B cell (primary cell): ENCODE measurements at regions not wholly inside any gene's neighbourhood (a gene's known extent, or its start where the extent isn't known, plus 50 kb on each side); places are given as distances from the start of the nearest gene placed in this dataset.

ENCODE experiments used
- ATAC-seq: fragments of 200-7000 bp; cut with Tn5 transposase; one replicate; pipeline ENCODE4 v1.10.0; 2021; ENCODE audit warnings: low read depth, mild to moderate bottlenecking, moderate number of reproducible peaks, moderate library complexity
- CTCF ChIA-PET: fragments of 350-600 bp; sonication (Branson Sonifier 250); formaldehyde crosslinking; loops from one replicate; lab custom pipeline; 2021; ENCODE audit warnings: antibody characterized with exemption, inconsistent platforms; lab: Charles Lee
- POLR2A ChIA-PET: fragments of 350-600 bp; sonication (Branson Sonifier 250); formaldehyde crosslinking; loops from one replicate; lab custom pipeline; 2021; ENCODE audit warnings: antibody characterized with exemption; lab: Charles Lee
- DNase-seq: peaks from one replicate; pipeline ENCODE4 v3.0.0; 2013
- H2AFZ ChIP-seq: 2 replicates; pipeline ENCODE4 v1.6.1; 2012; ENCODE audit warnings: mild to moderate bottlenecking, low read depth, low read length; ENCODE audit not compliant: insufficient read depth, poor library complexity, severe bottlenecking
- H3K27ac ChIP-seq, 2 donors: 1 replicate in 1 of 2; 2 replicates in 1 of 2; pipeline ENCODE4 v1.5.1; 2012 to 2013; ENCODE audit warnings: low read length in 2 of 2, mild to moderate bottlenecking in 2 of 2, moderate library complexity in 1 of 2
- H3K27me3 ChIP-seq, 4 experiments: fragments of 200-600 bp in 1 of 4; sonication (generic) in 1 of 4; replicated peaks in 1 of 4; 1 replicate in 2 of 4; 2 replicates in 2 of 4; pipeline versions ENCODE4 v1.6.1 to v1.7.0; 2013 to 2016; ENCODE audit warnings: low read length in 3 of 4, mild to moderate bottlenecking in 2 of 4, mixed read lengths in 1 of 4, moderate library complexity in 1 of 4; ENCODE audit not compliant: insufficient read depth in 4 of 4, control insufficient read depth in 3 of 4; ENCODE audit errors: control extremely low read depth in 1 of 4
- H3K36me3 ChIP-seq, 2 experiments: replicated peaks in 1 of 2; 1 replicate in 1 of 2; 2 replicates in 1 of 2; pipeline versions ENCODE4 v1.6.1 to v1.7.1; 2013; ENCODE audit warnings: low read length in 1 of 2; ENCODE audit not compliant: insufficient read depth in 2 of 2, control insufficient read depth in 1 of 2; ENCODE audit errors: control extremely low read depth in 1 of 2, extremely low read depth in 1 of 2
- H3K4me1 ChIP-seq, 2 donors: fragments of 200-600 bp in 1 of 2; sonication (generic) in 1 of 2; 1 replicate in 1 of 2; 2 replicates in 1 of 2; pipeline versions ENCODE4 v1.5.1 to v1.6.1; 2013 to 2017; ENCODE audit warnings: low read length in 2 of 2; ENCODE audit not compliant: control insufficient read depth in 2 of 2, insufficient read depth in 2 of 2
- H3K4me2 ChIP-seq: replicated peaks from 2 replicates; pipeline ENCODE3; 2012; ENCODE audit warnings: mild to moderate bottlenecking, low read depth, low read length; ENCODE audit not compliant: poor library complexity, severe bottlenecking
- H3K4me3 ChIP-seq, 5 experiments: fragments of 200-600 bp in 1 of 5; sonication (generic) in 1 of 5; 1 replicate in 3 of 5; 2 replicates in 2 of 5; pipeline versions ENCODE4 v1.5.1 to v1.7.0; 2011 to 2016; ENCODE audit warnings: low read length in 4 of 5, mild to moderate bottlenecking in 4 of 5, low read depth in 2 of 5, control low read depth in 1 of 5, moderate library complexity in 1 of 5; ENCODE audit not compliant: insufficient read depth in 1 of 5; ENCODE audit errors: control extremely low read depth in 1 of 5, extremely low read depth in 1 of 5
- H3K79me2 ChIP-seq: fragments of 200-600 bp; sonication (generic); one replicate; pipeline ENCODE4 v1.6.0; 2016; ENCODE audit warnings: low read length; ENCODE audit not compliant: control insufficient read depth, insufficient read depth
- H3K9ac ChIP-seq: fragments of 200-600 bp; sonication (generic); 2 replicates; pipeline ENCODE4 v1.6.1; 2017; ENCODE audit warnings: mild to moderate bottlenecking, low read length, moderate library complexity
- H3K9me3 ChIP-seq, 3 donors: one replicate each; pipeline versions ENCODE4 v1.6.1 to v1.7.1; 2013; ENCODE audit warnings: low read length in 2 of 3; ENCODE audit not compliant: control insufficient read depth in 2 of 3, insufficient read depth in 1 of 3; ENCODE audit errors: control extremely low read depth in 1 of 3
- H4K20me1 ChIP-seq: 2 replicates; pipeline ENCODE4 v1.6.0; 2012; ENCODE audit warnings: mild to moderate bottlenecking, low read length; ENCODE audit not compliant: insufficient read depth, control insufficient read depth, poor library complexity, severe bottlenecking
- H3K27ac Mint-ChIP-seq: one replicate; pipeline ENCODE4 v1.8.0; 2021; ENCODE audit warnings: mixed read lengths
- H3K27me3 Mint-ChIP-seq: one replicate; pipeline ENCODE4 v1.8.0; 2021; ENCODE audit warnings: mixed read lengths
- H3K4me1 Mint-ChIP-seq: one replicate; pipeline ENCODE4 v1.8.0; 2021; ENCODE audit warnings: mixed read lengths
- H3K4me3 Mint-ChIP-seq: one replicate; pipeline ENCODE4 v1.8.0; 2021; ENCODE audit warnings: mixed read lengths
- H3K9me3 Mint-ChIP-seq: one replicate; pipeline ENCODE4 v1.8.0; 2022; ENCODE audit warnings: mixed read lengths; ENCODE audit not compliant: insufficient read depth
- CTCF ChIP-seq: fragments of 200-600 bp; IDR thresholded peaks from one replicate; pipeline ENCODE4 v1.8.0; 2022; ENCODE audit warnings: antibody characterized with exemption, mild to moderate bottlenecking
- EZH2 ChIP-seq: IDR thresholded peaks from 2 replicates; pipeline ENCODE4 v1.6.1; 2012; ENCODE audit warnings: borderline replicate concordance, low read depth, mild to moderate bottlenecking, moderate library complexity, low read length; ENCODE audit not compliant: insufficient read depth, poor library complexity, severe bottlenecking
- WGBS: methylation state at CpG from one replicate; pipeline ENCODE4 v1.1.5; 2013; ENCODE audit warnings: missing lambda C conversion rate; ENCODE audit not compliant: insufficient coverage; 5-methylcytosine and 5-hydroxymethylcytosine counted together
- intact Hi-C: fragments of 100-400 bp; cut with micrococcal nuclease; formaldehyde crosslinking; loops from one replicate; pipeline ENCODE4 v1.10.0; 2022

- Histone ChIP-seq H2AFZ (no peak overlapping the region), H3K36me3 (no peaks in the 10 kb centered on the region), H3K4me3 (no peak overlapping the region), H4K20me1 (no peaks in the 10 kb centered on the region), H3K4me2 (no peak overlapping the region), H3K4me1 (no peaks in the 10 kb centered on the region), H3K79me2 (no peaks in the 10 kb centered on the region), H3K27me3 (no peaks in the 10 kb centered on the region), H3K9me3 (no peaks in the 10 kb centered on the region), H3K9ac (no peak overlapping the region), H3K27ac (no peak overlapping the region)
- CTCF ChIA-PET, result no interaction called here
- H3K27me3 Mint-ChIP-seq, result no peaks in the 10 kb centered on the region
- H3K4me3 Mint-ChIP-seq, result no peak overlapping the region
- intact Hi-C loops, result no loop called here
- H3K4me1 Mint-ChIP-seq, result no peaks in the 10 kb centered on the region
- POLR2A ChIA-PET, result no interaction called here
- 100% methylated on average over 1 of the region's 4 CpGs for WGBS
- no peak overlapping the region for H3K27ac Mint-ChIP-seq
- DNase-seq, result no peak
- no peaks in the 10 kb centered on the region for H3K9me3 Mint-ChIP-seq
- no peak for TF ChIP-seq CTCF
- no peak for TF ChIP-seq EZH2
- ATAC-seq, result no peak
These were observed 1456.4 kb upstream of the ACO1 start for GRCh38 chr9:30928045-30928444.

GRCh38 chr9:30932226-30932625 lies 1452.2 kb upstream of the ACO1 start:
- no peaks in the 10 kb centered on the region for H3K27me3 Mint-ChIP-seq
- ATAC-seq, result no peak
- no peaks in the 10 kb centered on the region for H3K27me3 ChIP-seq
- no peak overlapping the region for H3K27ac Mint-ChIP-seq
- no peaks in the 10 kb centered on the region for H3K4me1 ChIP-seq
- TF ChIP-seq CTCF, result no peak
- no peak for TF ChIP-seq EZH2
- no peaks in the 10 kb centered on the region for H3K9me3 Mint-ChIP-seq
- whole genome bisulfite sequencing, result no CpG with 5 or more reads among the region's 2 CpGs
- no peak overlapping the region for H3K27ac ChIP-seq
- no peaks in the 10 kb centered on the region for H3K79me2 ChIP-seq
- POLR2A ChIA-PET, result no interaction called here
- no peak overlapping the region for H3K4me3 Mint-ChIP-seq
- DNase-seq, result no peak
- no peaks in the 10 kb centered on the region for H3K9me3 ChIP-seq
- H3K4me3 ChIP-seq, result no peak overlapping the region
- no peaks in the 10 kb centered on the region for H3K36me3 ChIP-seq
- H3K4me1 Mint-ChIP-seq, result no peaks in the 10 kb centered on the region
- H3K4me2 ChIP-seq, result no peak overlapping the region
- intact Hi-C loops, result no loop called here
- CTCF ChIA-PET, result no interaction called here
- H3K9ac ChIP-seq, result no peak overlapping the region
- no peak overlapping the region for H2AFZ ChIP-seq
- H4K20me1 ChIP-seq, result no peaks in the 10 kb centered on the region
